ENCODE measurements at regions not wholly inside any gene's neighbourhood (a gene's known extent, or its start where the extent isn't known, plus 50 kb on each side); places are given as distances from the start of the nearest gene placed in this dataset.

GRCh38 chr5:152673601-152674000, 268.5 kb upstream of the NMUR2 start:
- TF ChIP-seq FOSL1 (IDR thresholded peaks at IDR 0.05; ENCODE audit: insufficient read depth, low read depth, low read length) (no peak), TAF1 (IDR thresholded peaks at IDR 0.05; ENCODE audit: low read depth, low read length) (no peak), CBX5 (IDR thresholded peaks at IDR 0.05; ENCODE audit: low read depth, low read length) (no peak), BACH1 (IDR thresholded peaks at IDR 0.05; ENCODE audit: low read length) (no peak), EGR1 (IDR thresholded peaks at IDR 0.05; ENCODE audit: borderline replicate concordance, low read depth, low read length) (no peak)
- TF ChIP-seq, protein P1, sequence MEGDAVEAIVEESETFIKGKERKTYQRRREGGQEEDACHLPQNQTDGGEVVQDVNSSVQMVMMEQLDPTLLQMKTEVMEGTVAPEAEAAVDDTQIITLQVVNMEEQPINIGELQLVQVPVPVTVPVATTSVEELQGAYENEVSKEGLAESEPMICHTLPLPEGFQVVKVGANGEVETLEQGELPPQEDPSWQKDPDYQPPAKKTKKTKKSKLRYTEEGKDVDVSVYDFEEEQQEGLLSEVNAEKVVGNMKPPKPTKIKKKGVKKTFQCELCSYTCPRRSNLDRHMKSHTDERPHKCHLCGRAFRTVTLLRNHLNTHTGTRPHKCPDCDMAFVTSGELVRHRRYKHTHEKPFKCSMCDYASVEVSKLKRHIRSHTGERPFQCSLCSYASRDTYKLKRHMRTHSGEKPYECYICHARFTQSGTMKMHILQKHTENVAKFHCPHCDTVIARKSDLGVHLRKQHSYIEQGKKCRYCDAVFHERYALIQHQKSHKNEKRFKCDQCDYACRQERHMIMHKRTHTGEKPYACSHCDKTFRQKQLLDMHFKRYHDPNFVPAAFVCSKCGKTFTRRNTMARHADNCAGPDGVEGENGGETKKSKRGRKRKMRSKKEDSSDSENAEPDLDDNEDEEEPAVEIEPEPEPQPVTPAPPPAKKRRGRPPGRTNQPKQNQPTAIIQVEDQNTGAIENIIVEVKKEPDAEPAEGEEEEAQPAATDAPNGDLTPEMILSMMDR (IDR thresholded peaks at IDR 0.05; ENCODE audit: control extremely low read depth in 1 of 3, insufficient read depth in 1 of 3, low read depth in 1 of 3, low read length in 3 of 3): no peak
